GM21576 (cell line): ENCODE measurements at regions not wholly inside any gene's neighbourhood (a gene's known extent, or its start where the extent isn't known, plus 50 kb on each side); places are given as distances from the start of the nearest gene placed in this dataset.
"Not testable (repeated sequence)": the region's sequence is repeated elsewhere in the genome, so short reads cannot be mapped to it uniquely, and the experiment has no call there.

Source experiments
- ATAC-seq: cut with Tn5 transposase; IDR thresholded peaks from one replicate; pipeline ENCODE4 v1.9.1; 2021; ENCODE audit warnings: mild to moderate bottlenecking, moderate library complexity; ENCODE audit not compliant: unreplicated experiment

- no peak for ATAC-seq
Measured at GRCh38 chr5:101532430-101532829, 629.3 kb upstream of the ST8SIA4 start.

DNA sequence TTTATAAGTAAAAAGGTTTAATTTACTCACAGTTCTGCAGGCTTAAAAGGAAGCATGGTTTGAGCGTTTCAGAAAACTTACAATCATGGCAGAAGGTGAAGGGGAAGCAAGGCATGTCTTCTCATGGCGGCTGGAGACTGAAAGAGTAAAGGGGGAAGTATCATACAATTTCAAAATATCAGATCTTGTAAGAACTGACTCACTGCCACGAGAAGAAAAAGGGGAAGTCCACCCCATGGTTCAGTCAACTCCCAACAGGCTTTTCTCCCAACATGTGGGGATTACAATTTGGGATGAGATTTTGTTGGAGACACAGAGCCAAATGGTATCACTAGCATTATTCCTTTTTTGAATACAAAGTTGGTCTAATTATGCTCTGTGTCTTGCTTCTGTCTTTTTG is 627.9 kb upstream of the ST8SIA4 start:
- no peak for ATAC-seq

DNA sequence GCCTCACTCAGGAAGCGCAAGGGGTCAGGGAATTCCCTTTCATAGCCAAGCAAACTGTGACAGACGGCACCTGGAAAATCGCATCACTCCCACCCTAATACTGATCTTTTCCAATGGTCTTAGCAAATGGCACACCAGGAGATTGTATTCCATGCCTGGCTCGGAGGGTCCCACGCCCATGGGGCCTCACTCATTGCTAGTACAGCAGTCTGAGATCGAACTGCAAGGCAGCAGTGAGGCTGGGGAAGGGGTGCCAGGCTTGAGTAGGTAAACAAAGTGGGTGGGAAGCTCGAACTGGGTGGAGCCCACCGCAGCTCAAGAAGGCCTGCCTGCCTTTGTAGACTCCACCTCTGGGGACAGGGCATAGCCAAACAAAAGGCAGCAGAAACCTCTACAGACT is 626.0 kb upstream of the ST8SIA4 start:
- ATAC-seq, result not testable (repeated sequence)

- no peak for ATAC-seq
Measured at GRCh38 chr5:101520417-101520816, 617.3 kb upstream of the ST8SIA4 start.

- ATAC-seq, result no peak
Measured at GRCh38 chr5:101517795-101518194, 614.7 kb upstream of the ST8SIA4 start.

DNA sequence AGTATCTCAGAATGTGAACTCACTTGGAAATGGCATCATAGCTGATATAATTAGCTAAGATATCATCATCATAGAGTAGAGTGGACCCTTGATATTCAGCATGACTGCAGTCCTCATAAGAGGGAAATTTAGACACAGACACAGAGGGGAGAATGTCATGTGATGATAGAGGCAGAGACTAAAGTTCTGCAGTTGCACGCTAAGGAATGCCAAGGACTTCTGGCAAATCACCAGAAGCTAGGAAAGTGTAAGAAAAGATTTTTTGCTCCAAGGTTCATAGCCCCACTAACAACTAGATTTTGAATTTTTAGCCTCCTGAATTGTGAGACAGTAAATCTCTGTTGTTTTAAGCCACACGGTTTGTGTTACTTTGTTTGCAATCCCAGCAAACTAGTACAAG is 612.6 kb upstream of the ST8SIA4 start:
- no peak for ATAC-seq

DNA sequence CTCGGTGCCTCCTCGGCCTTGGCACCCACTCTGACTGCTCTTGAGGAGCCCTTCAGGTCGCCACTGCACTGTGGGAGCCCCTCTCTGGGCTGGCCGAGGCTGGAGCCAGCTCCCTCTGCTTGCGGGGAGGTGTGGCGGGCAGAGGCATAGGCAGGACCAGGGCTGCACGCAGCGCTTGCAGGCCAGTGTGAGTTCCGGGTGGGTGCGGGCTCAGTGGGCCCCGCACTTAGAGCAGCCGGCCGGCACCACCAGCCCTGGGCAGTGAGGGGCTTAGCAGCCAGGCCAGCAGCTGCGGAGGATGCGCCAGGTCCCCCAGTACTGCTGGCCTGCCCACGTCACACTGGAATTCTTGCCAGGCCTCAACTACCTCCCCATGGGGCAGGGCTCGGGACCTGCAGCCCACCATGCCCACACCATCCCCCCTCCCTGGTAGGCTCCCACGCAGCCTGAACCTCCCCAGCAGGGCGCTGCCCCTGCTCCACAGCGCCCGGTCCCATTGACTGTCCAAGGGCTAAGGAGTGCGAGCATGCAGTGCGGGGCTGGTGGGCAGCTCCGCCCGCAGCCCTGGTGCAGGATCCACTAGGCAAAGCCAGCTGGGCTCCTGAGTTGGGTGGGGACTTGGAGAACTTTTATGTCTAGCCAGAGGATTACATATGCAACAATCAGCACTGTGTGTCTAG is 602.9 kb upstream of the ST8SIA4 start:
- no peak for ATAC-seq

- ATAC-seq, result no peak
Measured at GRCh38 chr5:101482931-101483330, 579.8 kb upstream of the ST8SIA4 start.

- ATAC-seq, result no peak
Measured at GRCh38 chr5:101473483-101473882, 570.4 kb upstream of the ST8SIA4 start.

- no peak for ATAC-seq
Measured at GRCh38 chr5:101461455-101461854, 558.4 kb upstream of the ST8SIA4 start.

DNA sequence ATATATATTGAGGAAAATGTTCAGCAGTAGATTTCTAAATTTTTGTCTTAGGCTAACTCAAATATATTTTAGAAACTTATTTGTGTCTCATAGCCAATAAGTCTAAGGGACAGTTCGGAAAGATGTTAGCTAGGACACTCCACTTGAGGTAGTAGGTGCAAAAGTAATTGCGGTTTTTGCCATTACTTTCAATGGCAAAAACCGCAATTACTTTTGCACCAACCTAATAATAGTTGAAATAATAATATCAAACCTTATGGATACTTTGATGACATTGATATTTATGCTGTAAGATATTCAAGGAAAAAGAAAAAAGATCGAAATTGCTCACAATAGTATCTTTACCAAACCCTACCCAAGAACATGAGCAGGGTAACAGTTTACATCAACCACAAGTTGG is 555.5 kb upstream of the ST8SIA4 start:
- ATAC-seq, result no peak

DNA sequence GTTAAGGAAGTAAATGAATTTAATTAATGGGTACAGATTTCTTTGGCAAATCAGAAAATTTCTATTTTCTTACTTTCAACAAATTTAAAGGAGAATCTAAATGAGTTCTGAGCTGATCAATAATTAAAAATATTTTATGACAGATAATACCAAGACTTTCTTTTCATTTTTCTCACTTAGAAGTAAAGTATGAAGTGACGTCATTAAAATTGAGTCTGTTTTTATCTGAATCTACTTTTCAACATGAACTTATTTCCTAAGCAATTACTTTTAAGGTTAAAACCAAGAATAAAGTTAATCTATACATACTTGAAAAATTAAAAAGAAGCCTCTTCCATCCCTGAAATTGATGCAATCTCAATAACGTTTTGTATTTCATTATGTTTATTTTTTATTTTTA is 552.8 kb upstream of the ST8SIA4 start:
- ATAC-seq, result no peak

GRCh38 chr5:101455048-101455447 is 552.0 kb upstream of the ST8SIA4 start:
- ATAC-seq, result no peak

GRCh38 chr5:101442281-101442680 is 539.2 kb upstream of the ST8SIA4 start:
- not testable (repeated sequence) for ATAC-seq

DNA sequence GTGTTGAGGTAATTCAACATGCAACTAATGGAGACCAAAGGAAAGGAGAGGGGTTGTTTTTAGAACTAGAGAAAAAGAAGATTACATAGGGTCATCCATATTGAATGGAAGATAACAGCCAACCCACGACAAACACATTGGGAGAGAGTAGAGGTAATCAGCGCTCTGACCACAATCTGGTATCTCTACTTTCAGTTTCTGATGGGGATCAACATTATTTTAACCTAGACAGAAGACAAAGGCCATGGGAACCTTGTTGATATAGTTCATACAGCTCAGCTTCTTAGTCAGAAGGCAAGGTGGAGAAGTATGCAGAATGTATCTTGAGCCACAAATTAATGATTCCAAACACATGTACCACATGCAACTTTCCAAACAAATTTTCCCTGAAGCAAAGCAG is 537.1 kb upstream of the ST8SIA4 start:
- ATAC-seq, result no peak

GRCh38 chr5:101437351-101437750 is 534.3 kb upstream of the ST8SIA4 start:
- ATAC-seq, result no peak

DNA sequence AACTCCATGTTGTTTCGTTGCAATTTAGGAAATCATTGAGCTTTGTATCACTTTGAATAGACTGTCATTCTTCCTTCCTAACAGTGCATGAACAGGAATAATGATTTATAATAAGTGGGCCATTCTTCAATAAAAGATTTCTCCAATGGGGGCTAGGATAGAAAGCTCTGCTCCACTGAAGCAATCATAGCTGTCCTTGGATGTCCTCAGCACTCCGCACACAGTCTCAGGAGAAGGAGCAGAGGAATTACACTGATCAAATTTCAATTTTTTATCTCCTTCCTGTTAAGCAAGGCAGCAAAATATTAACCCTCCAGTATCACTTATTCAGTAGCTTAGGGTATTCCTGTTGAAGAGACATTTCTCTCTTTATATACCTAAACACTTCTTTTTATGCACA is 532.7 kb upstream of the ST8SIA4 start:
- ATAC-seq, result no peak

DNA sequence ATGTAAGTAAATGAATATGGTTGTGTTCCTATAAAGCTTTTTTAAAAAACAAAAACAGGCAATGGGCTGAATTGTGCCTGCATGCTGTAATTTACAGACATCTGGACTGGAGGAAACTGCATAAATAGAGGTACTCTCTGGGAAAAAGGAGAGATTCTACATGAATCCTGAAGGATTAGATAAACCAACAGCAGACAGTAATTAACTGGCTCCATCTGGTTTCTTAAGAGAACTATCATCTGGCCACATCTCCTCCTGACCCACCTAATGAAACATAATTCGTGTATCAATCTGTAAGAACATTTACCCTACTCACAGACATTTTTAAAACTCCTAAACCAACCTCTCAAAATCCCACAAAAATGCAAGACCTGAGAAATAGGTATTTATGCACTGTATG is 528.1 kb upstream of the ST8SIA4 start:
- ATAC-seq, result no peak

GRCh38 chr5:101430551-101430950 is 527.5 kb upstream of the ST8SIA4 start:
- ATAC-seq, result no peak

GRCh38 chr5:101429241-101429640 is 526.2 kb upstream of the ST8SIA4 start:
- ATAC-seq, result no peak

DNA sequence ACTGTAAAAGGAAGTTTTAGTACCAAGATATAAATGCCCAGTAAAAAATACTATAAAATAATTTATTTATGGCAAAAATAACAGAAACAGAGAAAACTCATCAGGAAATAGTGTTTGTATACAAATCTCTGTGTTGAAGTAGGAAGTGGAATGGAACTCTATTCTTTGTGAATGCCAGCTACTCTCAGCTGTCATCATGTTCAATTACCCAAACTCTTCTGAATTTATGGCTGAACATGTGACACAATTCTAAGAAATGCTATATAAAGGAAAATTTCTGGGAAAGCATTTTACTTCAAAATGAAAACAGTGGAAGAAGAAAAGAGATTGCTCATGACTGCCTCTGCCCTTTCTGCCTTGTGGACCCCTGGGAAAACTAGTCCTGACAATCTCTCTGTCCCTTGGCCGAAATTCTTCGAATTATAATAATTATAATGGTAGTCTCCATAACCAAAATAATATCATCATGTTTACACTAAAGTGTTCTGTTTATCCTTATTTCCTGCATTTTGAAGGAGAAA is 522.3 kb upstream of the ST8SIA4 start:
- no peak for ATAC-seq

DNA sequence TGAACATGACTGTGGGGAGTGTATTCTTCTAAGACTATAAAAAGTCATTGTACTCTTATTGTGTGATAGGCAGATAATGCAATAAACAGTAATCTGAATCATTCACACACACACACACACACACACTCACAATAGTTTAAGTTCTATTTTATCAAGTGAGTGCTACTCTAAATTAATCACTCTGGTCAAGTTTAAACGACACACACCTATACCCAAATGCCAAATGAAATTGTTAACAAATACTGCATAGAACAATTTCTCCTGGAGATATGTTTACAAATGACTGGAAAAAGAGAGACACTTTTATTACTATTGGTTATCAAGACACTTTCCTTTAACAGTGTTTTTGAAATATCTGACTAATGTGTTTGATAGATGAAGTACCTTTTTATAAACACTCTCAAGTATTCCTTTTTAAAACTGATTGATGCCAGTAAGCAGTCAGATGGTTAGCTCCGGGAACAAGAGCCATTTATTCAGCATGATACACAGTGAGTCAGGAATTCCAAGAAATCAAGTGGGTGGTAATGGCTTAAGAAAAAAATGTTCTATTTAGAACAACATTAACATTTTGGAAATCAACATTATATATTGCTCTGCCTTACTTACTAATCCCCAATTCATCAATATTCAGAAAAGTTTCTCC is 521.6 kb upstream of the ST8SIA4 start:
- ATAC-seq, result no peak

DNA sequence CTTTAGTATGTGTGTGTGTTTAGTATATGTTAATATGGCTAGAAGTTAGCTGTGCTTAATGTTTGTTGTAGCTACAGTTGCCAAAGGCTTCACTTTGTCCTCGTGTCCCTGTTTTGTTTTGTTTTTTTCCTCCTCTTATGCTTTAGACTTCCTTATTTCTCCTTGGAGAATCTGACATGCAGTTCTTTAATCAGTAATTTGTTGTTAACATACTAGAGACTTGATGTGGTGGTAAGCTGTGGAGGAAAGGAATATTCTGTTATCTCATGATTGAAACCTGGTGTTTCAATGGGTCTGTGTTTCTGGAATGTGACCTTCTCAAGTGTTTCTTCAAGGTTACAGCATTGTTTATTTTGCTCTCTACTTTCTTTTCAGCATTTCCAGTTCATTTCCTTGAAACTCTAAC is 515.6 kb upstream of the ST8SIA4 start:
- no peak for ATAC-seq
